HepG2 (cell line): ENCODE measurements at regions not wholly inside any gene's neighbourhood (a gene's known extent, or its start where the extent isn't known, plus 50 kb on each side); places are given as distances from the start of the nearest gene placed in this dataset.

Source experiments
- ATAC-seq: fragments of 200-7000 bp; cut with Tn5 transposase; 3 replicates; pipeline ENCODE4 v1.9.1; 2020; ENCODE audit warnings: mild to moderate bottlenecking, moderate library complexity
- BruUV-seq: library from RNA; stranded (reverse); fragments of 400-500 nt; replicated peaks from 2 replicates; lab custom pipeline; 2021; lab: Mats Ljungman, UMichigan
- CTCF ChIA-PET: fragments of 300-600 bp; formaldehyde crosslinking; extraction: SDS; loops from one replicate; lab custom pipeline; 2021; ENCODE audit warnings: low total read pairs, inconsistent platforms, low intra/inter-chr PET ratio; lab: Yijun Ruan, JAX
- POLR2A ChIA-PET: fragments of 350-600 bp; sonication (Branson Sonifier 250); formaldehyde crosslinking; loops from one replicate; lab custom pipeline; 2020; ENCODE audit warnings: antibody characterized with exemption, inconsistent platforms; lab: Yijun Ruan, JAX
- DNase-seq: peaks from one replicate; pipeline ENCODE4 v3.0.0-alpha.2; 2015; ENCODE audit warnings: low spot score
- FAIRE-seq: peaks from 3 replicates; lab custom pipeline; 2011; peaks lifted over from hg19 to GRCh38; lab: Jason Lieb, UNC
- H2AFZ ChIP-seq: one replicate; pipeline ENCODE4 v1.6.1; 2011; ENCODE audit warnings: low read length, inconsistent platforms
- H3K27ac ChIP-seq: fragments of 300-600 bp; 3 replicates; pipeline ENCODE4 v1.8.0; 2011; ENCODE audit warnings: mixed run types, mild to moderate bottlenecking, mixed read lengths, low read length, inconsistent platforms; ENCODE audit not compliant: insufficient read depth; ENCODE audit errors: extremely low read length
- H3K27me3 ChIP-seq, 2 experiments: fragments of 200-600 bp in 1 of 2; 2 replicates in 1 of 2; 3 replicates in 1 of 2; pipeline versions ENCODE4 v1.6.0 to v1.8.0; 2011; ENCODE audit warnings: low read length in 2 of 2, mild to moderate bottlenecking in 2 of 2, moderate library complexity in 2 of 2, inconsistent platforms in 1 of 2; ENCODE audit not compliant: insufficient read depth in 2 of 2, control insufficient read depth in 1 of 2
- H3K36me3 ChIP-seq, 2 experiments: fragments of 200-600 bp in 1 of 2; replicated peaks in 1 of 2; 2 replicates in 1 of 2; 3 replicates in 1 of 2; pipeline versions ENCODE4 v1.5.1 to v1.8.0; 2011; ENCODE audit warnings: low read length in 2 of 2, inconsistent platforms in 1 of 2; ENCODE audit not compliant: insufficient read depth in 2 of 2, control insufficient read depth in 1 of 2
- H3K4me1 ChIP-seq: 2 replicates; pipeline ENCODE4 v1.5.1; 2012; ENCODE audit warnings: low read length, inconsistent platforms; ENCODE audit not compliant: insufficient read depth
- H3K4me2 ChIP-seq: 2 replicates; pipeline ENCODE4 v1.6.0; 2011; ENCODE audit warnings: low read depth, low read length, inconsistent platforms
- H3K4me3 ChIP-seq, 3 experiments: fragments of 200-600 bp in 1 of 3; sonication (generic), shearing (Covaris generic) in 1 of 3; replicated peaks in 1 of 3; 2 replicates each; pipeline ENCODE4 v1.5.1; 2011 to 2016; ENCODE audit warnings: low read length in 3 of 3, inconsistent platforms in 2 of 3, low read depth in 2 of 3, mild to moderate bottlenecking in 2 of 3, control low read depth in 1 of 3, mixed read lengths in 1 of 3; ENCODE audit not compliant: insufficient read depth in 1 of 3
- H3K79me2 ChIP-seq: one replicate; pipeline ENCODE4 v1.6.1; 2011; ENCODE audit warnings: low read length, inconsistent platforms; ENCODE audit not compliant: insufficient read depth
- H3K9ac ChIP-seq: 2 replicates; pipeline ENCODE4 v1.6.0; 2011; ENCODE audit warnings: mild to moderate bottlenecking, low read depth, low read length, inconsistent platforms; ENCODE audit not compliant: insufficient read depth
- H3K9me3 ChIP-seq: 2 replicates; pipeline ENCODE4 v1.5.1; 2012; ENCODE audit warnings: mild to moderate bottlenecking, low read length
- H4K20me1 ChIP-seq: 2 replicates; pipeline ENCODE4 v1.6.0; 2011; ENCODE audit warnings: inconsistent platforms, mild to moderate bottlenecking, low read length, moderate library complexity; ENCODE audit not compliant: insufficient read depth
- FOXO1 ChIP-seq: sonication (generic); formaldehyde crosslinking; IDR thresholded peaks from 2 replicates; pipeline ENCODE4 v1.4.0; 2020; ENCODE audit warnings: missing genetic modification reagents
- FOXP1 ChIP-seq, 2 experiments: fragments of 450-650 bp in 1 of 2; IDR thresholded peaks; 2 replicates each; pipeline ENCODE4 v1.6.1; 2017 to 2018; ENCODE audit warnings: antibody characterized with exemption in 1 of 2
- MATR3 ChIP-seq: sonication (generic); formaldehyde crosslinking; IDR thresholded peaks from 2 replicates; pipeline ENCODE4 v1.4.0; 2020; ENCODE audit warnings: missing genetic modification reagents
- MIXL1 ChIP-seq: IDR thresholded peaks from 2 replicates; pipeline ENCODE4 v1.6.1; 2016
- MLLT10 ChIP-seq: sonication (generic); formaldehyde crosslinking; IDR thresholded peaks from 2 replicates; pipeline ENCODE4 v1.4.0; 2020; ENCODE audit warnings: missing genetic modification reagents
- PAWR ChIP-seq: sonication (generic); formaldehyde crosslinking; IDR thresholded peaks from 2 replicates; pipeline ENCODE4 v1.4.0; 2020; ENCODE audit warnings: missing genetic modification reagents, mild to moderate bottlenecking, borderline replicate concordance
- PHF21A ChIP-seq: sonication (generic); formaldehyde crosslinking; IDR thresholded peaks from 2 replicates; pipeline ENCODE4 v1.5.0; 2020; ENCODE audit warnings: mild to moderate bottlenecking, missing genetic modification reagents
- PRMT3 ChIP-seq: sonication (generic); formaldehyde crosslinking; IDR thresholded peaks from 2 replicates; pipeline ENCODE4 v1.8.1; 2022; ENCODE audit warnings: low read depth, mild to moderate bottlenecking, moderate library complexity, missing genetic modification reagents, borderline replicate concordance
- SRSF9 ChIP-seq: fragments of 200-400 bp; formaldehyde crosslinking; IDR thresholded peaks from 2 replicates; pipeline ENCODE4 v1.6.1; 2018; ENCODE audit warnings: borderline replicate concordance, mild to moderate bottlenecking, low read depth, low read length; ENCODE audit not compliant: insufficient read depth, poor library complexity, severe bottlenecking
- ZFP36 ChIP-seq: fragments of 150-350 bp; IDR thresholded peaks from 2 replicates; pipeline ENCODE4 v1.6.1; 2018; ENCODE audit warnings: borderline replicate concordance, low read length, low read depth; ENCODE audit not compliant: partially characterized antibody
- ZKSCAN8 ChIP-seq: IDR thresholded peaks from 2 replicates; pipeline ENCODE4 v1.6.1; 2016; ENCODE audit warnings: borderline replicate concordance, missing genetic modification reagents, missing compliant biosample characterization
- ZMAT3 ChIP-seq: sonication (generic); formaldehyde crosslinking; conservative IDR thresholded peaks from 2 replicates; pipeline ENCODE4 v1.7.0; 2021; ENCODE audit warnings: missing genetic modification reagents
- ZNF138 ChIP-seq: sonication (generic); formaldehyde crosslinking; IDR thresholded peaks from 2 replicates; pipeline ENCODE4 v1.5.0; 2020; ENCODE audit warnings: mild to moderate bottlenecking, low read depth, missing genetic modification reagents
- ZNF143 ChIP-seq: sonication (generic); formaldehyde crosslinking; IDR thresholded peaks from 2 replicates; pipeline ENCODE4 v1.4.0; 2020; ENCODE audit warnings: missing genetic modification reagents
- ZNF292 ChIP-seq: sonication (generic); formaldehyde crosslinking; IDR thresholded peaks from 2 replicates; pipeline ENCODE4 v1.8.1; 2022; ENCODE audit warnings: mild to moderate bottlenecking, low read depth, missing genetic modification reagents, borderline replicate concordance
- ZNF354B ChIP-seq: sonication (generic); formaldehyde crosslinking; IDR thresholded peaks from 2 replicates; pipeline ENCODE4 v1.8.0; 2022; ENCODE audit warnings: mild to moderate bottlenecking, missing genetic modification reagents
- ZNF558 ChIP-seq: sonication (generic); formaldehyde crosslinking; IDR thresholded peaks from 2 replicates; pipeline ENCODE4 v1.9.0; 2022; ENCODE audit warnings: mild to moderate bottlenecking, missing genetic modification reagents, borderline replicate concordance
- ZNF747 ChIP-seq: sonication (generic); formaldehyde crosslinking; IDR thresholded peaks from 2 replicates; pipeline ENCODE4 v1.8.1; 2023; ENCODE audit warnings: missing genetic modification reagents, mild to moderate bottlenecking, borderline replicate concordance
- ZNF772 ChIP-seq: sonication (generic); formaldehyde crosslinking; IDR thresholded peaks from 2 replicates; pipeline ENCODE4 v1.5.0; 2020; ENCODE audit warnings: mild to moderate bottlenecking, missing genetic modification reagents
- WGBS: methylation state at CpG from one replicate; pipeline ENCODE4 v1.1.6; 2017; ENCODE audit warnings: low lambda C conversion rate; 5-methylcytosine and 5-hydroxymethylcytosine counted together
- in situ Hi-C: cut with HindIII; loops from 2 replicates; pipeline ENCODE4 v1.10.0; 2017; ENCODE audit warnings: low pct_unique_long_range_greater_than_20kb; ENCODE audit not compliant: extremely low pct_ligation_motif_present
- intact Hi-C: fragments of 100-400 bp; cut with micrococcal nuclease; formaldehyde crosslinking; loops from one replicate; pipeline ENCODE4 v1.10.0; 2022; ENCODE audit not compliant: unreplicated experiment
- TF ChIP-seq, protein P1 (sequence below): sonication (generic); formaldehyde crosslinking; IDR thresholded peaks from 2 replicates; pipeline ENCODE4 v1.5.0; 2020; ENCODE audit warnings: missing genetic modification reagents
- TF ChIP-seq, protein P2 (sequence below): sonication (generic); formaldehyde crosslinking; IDR thresholded peaks from 2 replicates; pipeline ENCODE4 v1.5.0; 2020; ENCODE audit warnings: missing genetic modification reagents

DNA sequence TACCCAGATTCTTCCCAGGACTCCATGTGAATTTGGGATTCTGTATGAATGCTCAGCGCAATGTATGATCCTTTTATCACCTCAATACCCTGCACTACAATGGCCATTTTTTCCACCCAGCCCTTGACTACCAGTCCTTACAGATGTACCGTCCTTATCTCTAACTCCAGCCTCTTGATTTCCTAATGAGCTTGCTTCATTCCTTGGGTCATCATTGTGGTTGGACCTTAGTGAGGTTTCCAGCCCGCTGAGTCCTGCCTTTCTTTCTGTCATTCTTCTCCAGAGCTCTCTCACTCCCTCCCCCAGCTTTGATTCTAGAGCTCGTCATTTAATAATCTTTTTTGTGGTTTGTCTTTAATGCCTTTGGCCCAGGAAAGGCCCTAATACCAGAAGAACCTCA, 438.5 kb downstream of the ZNF536 start (continued):
- TF ChIP-seq ZMAT3 (no peak), ZNF354B (no peak), SRSF9 (no peak), ZKSCAN8 (CRISPR knock-in tag) (no peak), ZNF143 (no peak), ZNF747 (no peak), MLLT10 (CRISPR knock-in tag) (no peak), PRMT3 (CRISPR knock-in tag) (no peak), PAWR (CRISPR knock-in tag) (no peak)
- TF ChIP-seq, all 625 proteins: peak for 0

DNA sequence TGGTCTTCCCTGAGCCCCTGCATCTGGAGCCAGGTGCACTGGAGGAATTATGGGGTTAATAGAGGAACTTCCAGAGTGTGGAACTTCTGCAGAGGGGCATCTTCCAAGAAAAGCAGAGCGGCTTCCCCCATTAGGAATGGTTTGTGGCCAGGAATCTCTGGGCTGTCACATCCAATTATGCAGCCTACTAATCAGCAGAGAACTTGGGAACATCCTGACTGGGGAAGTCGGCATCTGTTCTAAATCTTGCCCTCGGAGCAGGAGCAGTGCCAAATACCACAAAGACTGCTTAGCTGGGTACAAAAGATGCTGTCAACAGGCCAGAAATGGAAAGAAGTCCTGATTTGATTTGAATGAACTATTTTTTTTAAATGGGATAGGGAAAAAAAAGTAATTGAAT, 435.1 kb downstream of the ZNF536 start:
- Histone ChIP-seq H3K79me2 (no peaks in the 10 kb centered on the region), H2AFZ (no peak overlapping the region), H3K4me2 (no peak overlapping the region), H3K36me3 (no peaks in the 10 kb centered on the region), H4K20me1 (no peaks in the 10 kb centered on the region), H3K9ac (no peak overlapping the region), H3K27me3 (no peaks in the 10 kb centered on the region), H3K4me1 (peaks cover 17% of the 10 kb centered on the region), H3K4me3 (no peak overlapping the region), H3K27ac (no peak overlapping the region), H3K9me3 (peaks cover 29% of the 10 kb centered on the region)
- in situ Hi-C loops, result no loop called here
- TF ChIP-seq MIXL1 (no peak), ZNF772 (CRISPR knock-in tag) (no peak), ZFP36 (no peak), ZNF558 (CRISPR knock-in tag) (no peak), ZNF292 (no peak), FOXO1 (no peak), MATR3 (CRISPR knock-in tag) (no peak), ZNF138 (CRISPR knock-in tag) (no peak), PHF21A (CRISPR knock-in tag) (no peak), FOXP1 (IDR thresholded peaks at IDR 0.05) (no peak), FOXP1 (CRISPR knock-in tag; IDR thresholded peaks at IDR 0.05) (no peak)
- TF ChIP-seq, protein P1, sequence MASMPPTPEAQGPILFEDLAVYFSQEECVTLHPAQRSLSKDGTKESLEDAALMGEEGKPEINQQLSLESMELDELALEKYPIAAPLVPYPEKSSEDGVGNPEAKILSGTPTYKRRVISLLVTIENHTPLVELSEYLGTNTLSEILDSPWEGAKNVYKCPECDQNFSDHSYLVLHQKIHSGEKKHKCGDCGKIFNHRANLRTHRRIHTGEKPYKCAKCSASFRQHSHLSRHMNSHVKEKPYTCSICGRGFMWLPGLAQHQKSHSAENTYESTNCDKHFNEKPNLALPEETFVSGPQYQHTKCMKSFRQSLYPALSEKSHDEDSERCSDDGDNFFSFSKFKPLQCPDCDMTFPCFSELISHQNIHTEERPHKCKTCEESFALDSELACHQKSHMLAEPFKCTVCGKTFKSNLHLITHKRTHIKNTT (CRISPR knock-in tag), result no peak
- TF ChIP-seq, protein P2, sequence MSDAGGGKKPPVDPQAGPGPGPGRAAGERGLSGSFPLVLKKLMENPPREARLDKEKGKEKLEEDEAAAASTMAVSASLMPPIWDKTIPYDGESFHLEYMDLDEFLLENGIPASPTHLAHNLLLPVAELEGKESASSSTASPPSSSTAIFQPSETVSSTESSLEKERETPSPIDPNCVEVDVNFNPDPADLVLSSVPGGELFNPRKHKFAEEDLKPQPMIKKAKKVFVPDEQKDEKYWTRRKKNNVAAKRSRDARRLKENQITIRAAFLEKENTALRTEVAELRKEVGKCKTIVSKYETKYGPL (CRISPR knock-in tag), result no peak
- intact Hi-C loops, result no loop called here
- ChIA-PET CTCF (no interaction called here), POLR2A (no interaction called here)
- no peak for DNase-seq
- ATAC-seq, result no peak
- FAIRE-seq, result no peak
- 0% methylated on average over 2 of the region's 3 CpGs for WGBS
- no TSS peak for BruUV-seq
